ENCODE measurements at regions not wholly inside any gene's neighbourhood (a gene's known extent, or its start where the extent isn't known, plus 50 kb on each side); places are given as distances from the start of the nearest gene placed in this dataset.

DNA sequence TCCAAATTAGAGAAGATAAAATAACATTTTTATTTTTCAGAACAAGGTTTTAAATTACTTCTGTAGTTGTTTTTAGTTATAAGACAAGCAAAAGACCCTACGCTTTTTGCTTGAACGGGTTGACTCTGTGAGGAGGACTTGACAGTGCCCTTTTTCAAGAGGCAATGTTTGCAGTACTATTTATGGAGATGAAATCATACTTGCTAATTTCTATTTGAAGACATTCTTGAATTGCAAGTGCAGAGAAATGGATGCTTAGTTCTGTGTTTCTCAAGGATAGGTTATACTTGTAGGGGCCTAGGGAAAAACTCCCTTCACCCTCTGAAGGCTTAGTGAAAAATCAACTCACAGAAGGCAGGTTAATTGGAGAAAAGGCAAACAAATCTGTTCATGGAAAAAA, 1229.5 kb downstream of the REEP3 start (continued):
- TF ChIP-seq CREB1 (CRISPR knock-in tag; IDR thresholded peaks at IDR 0.05; ENCODE audit: low read depth) = no peak
- no peak for TF ChIP-seq ZNF114 (CRISPR knock-in tag; IDR thresholded peaks at IDR 0.05)
- TF ChIP-seq, protein P1, sequence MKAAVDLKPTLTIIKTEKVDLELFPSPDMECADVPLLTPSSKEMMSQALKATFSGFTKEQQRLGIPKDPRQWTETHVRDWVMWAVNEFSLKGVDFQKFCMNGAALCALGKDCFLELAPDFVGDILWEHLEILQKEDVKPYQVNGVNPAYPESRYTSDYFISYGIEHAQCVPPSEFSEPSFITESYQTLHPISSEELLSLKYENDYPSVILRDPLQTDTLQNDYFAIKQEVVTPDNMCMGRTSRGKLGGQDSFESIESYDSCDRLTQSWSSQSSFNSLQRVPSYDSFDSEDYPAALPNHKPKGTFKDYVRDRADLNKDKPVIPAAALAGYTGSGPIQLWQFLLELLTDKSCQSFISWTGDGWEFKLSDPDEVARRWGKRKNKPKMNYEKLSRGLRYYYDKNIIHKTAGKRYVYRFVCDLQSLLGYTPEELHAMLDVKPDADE (IDR thresholded peaks at IDR 0.05) = no peak

DNA sequence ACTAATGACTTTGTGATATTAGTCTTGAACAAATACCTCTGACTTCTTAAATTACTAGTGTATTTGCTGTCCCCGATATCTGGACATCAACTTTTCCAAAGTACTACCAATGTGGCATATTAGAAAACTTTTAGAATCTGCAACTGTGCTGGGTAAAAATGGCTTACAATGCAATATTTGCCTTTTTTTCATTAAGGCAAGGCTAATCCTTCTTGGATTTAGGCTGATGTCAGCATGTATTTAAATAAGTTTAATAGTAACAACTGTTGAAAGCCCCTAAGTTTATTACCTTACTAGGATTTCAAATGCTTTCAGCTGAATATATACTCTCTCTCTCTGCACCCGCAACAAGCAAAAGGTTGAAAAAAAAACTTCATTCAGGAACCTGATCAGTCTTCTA, 1232.3 kb downstream of the REEP3 start:
- Mint-ChIP-seq H3K27ac (no peak overlapping the region), H3K4me3 (no peak overlapping the region), H3K27me3 (ENCODE audit: insufficient read depth, low read depth, poor library complexity) (no peaks in the 10 kb centered on the region), H3K9me3 (peaks cover 7% of the 10 kb centered on the region; the same call in 1 of the 3 replicates), H3K36me3 (ENCODE audit: low read depth) (peaks cover 3% of the 10 kb centered on the region; the same call in 2 of the 3 replicates), H3K4me1 (no peaks in the 10 kb centered on the region)
- H2AFZ ChIP-seq = no peak overlapping the region
- H3K4me1 ChIP-seq (ENCODE audit: insufficient read depth) = no peaks in the 10 kb centered on the region
- no peaks in the 10 kb centered on the region for H3K36me3 ChIP-seq (ENCODE audit: insufficient read depth)
- H3K4me2 ChIP-seq = no peak overlapping the region
- TF ChIP-seq, protein P2, sequence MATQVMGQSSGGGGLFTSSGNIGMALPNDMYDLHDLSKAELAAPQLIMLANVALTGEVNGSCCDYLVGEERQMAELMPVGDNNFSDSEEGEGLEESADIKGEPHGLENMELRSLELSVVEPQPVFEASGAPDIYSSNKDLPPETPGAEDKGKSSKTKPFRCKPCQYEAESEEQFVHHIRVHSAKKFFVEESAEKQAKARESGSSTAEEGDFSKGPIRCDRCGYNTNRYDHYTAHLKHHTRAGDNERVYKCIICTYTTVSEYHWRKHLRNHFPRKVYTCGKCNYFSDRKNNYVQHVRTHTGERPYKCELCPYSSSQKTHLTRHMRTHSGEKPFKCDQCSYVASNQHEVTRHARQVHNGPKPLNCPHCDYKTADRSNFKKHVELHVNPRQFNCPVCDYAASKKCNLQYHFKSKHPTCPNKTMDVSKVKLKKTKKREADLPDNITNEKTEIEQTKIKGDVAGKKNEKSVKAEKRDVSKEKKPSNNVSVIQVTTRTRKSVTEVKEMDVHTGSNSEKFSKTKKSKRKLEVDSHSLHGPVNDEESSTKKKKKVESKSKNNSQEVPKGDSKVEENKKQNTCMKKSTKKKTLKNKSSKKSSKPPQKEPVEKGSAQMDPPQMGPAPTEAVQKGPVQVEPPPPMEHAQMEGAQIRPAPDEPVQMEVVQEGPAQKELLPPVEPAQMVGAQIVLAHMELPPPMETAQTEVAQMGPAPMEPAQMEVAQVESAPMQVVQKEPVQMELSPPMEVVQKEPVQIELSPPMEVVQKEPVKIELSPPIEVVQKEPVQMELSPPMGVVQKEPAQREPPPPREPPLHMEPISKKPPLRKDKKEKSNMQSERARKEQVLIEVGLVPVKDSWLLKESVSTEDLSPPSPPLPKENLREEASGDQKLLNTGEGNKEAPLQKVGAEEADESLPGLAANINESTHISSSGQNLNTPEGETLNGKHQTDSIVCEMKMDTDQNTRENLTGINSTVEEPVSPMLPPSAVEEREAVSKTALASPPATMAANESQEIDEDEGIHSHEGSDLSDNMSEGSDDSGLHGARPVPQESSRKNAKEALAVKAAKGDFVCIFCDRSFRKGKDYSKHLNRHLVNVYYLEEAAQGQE (IDR thresholded peaks at IDR 0.05; ENCODE audit: unreplicated experiment) = no peak
- TF ChIP-seq, protein P1 (IDR thresholded peaks at IDR 0.05) = no peak
- TF ChIP-seq CREB1 (CRISPR knock-in tag; IDR thresholded peaks at IDR 0.05; ENCODE audit: low read depth) (no peak), EZH2phosphoT487 (IDR thresholded peaks at IDR 0.05; ENCODE audit: unreplicated experiment) (no peak), ZNF462 (CRISPR knock-in tag; IDR thresholded peaks at IDR 0.05) (no peak), JUNB (IDR thresholded peaks at IDR 0.05; ENCODE audit: unreplicated experiment) (no peak)
- TF ChIP-seq, protein P3, sequence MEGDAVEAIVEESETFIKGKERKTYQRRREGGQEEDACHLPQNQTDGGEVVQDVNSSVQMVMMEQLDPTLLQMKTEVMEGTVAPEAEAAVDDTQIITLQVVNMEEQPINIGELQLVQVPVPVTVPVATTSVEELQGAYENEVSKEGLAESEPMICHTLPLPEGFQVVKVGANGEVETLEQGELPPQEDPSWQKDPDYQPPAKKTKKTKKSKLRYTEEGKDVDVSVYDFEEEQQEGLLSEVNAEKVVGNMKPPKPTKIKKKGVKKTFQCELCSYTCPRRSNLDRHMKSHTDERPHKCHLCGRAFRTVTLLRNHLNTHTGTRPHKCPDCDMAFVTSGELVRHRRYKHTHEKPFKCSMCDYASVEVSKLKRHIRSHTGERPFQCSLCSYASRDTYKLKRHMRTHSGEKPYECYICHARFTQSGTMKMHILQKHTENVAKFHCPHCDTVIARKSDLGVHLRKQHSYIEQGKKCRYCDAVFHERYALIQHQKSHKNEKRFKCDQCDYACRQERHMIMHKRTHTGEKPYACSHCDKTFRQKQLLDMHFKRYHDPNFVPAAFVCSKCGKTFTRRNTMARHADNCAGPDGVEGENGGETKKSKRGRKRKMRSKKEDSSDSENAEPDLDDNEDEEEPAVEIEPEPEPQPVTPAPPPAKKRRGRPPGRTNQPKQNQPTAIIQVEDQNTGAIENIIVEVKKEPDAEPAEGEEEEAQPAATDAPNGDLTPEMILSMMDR (conservative IDR thresholded peaks at IDR 0.05; ENCODE audit: low read depth in 2 of 2) = no peak
- H3K9me2 ChIP-seq (ENCODE audit: insufficient read depth) = 0 out of 2 replicates have a peak, but pooled peaks cover 5% of the 10 kb centered on the region
- no peak overlapping the region for H3K27ac ChIP-seq (ENCODE audit: low read depth)
- H3K4me3 ChIP-seq = no peak overlapping the region
- no peaks in the 10 kb centered on the region for H4K20me1 ChIP-seq (replicated peaks; ENCODE audit: insufficient read depth)
- H3F3A ChIP-seq (replicated peaks; ENCODE audit: low read depth) = no peaks in the 10 kb centered on the region
- ATAC-seq (no peak), DNase-seq (ENCODE audit: low spot score) (no peak)
- no peaks in the 10 kb centered on the region for H3K27me3 ChIP-seq (ENCODE audit: insufficient read depth)
- H3K79me2 ChIP-seq (replicated peaks; ENCODE audit: insufficient read depth) = no peaks in the 10 kb centered on the region
